Mesodermal cell (in vitro differentiated cells): ENCODE measurements at regions not wholly inside any gene's neighbourhood (a gene's known extent, or its start where the extent isn't known, plus 50 kb on each side); places are given as distances from the start of the nearest gene placed in this dataset.

Experiments used
- H3K27ac ChIP-seq: 2 replicates; pipeline ENCODE4 v1.7.0; 2013; ENCODE audit warnings: mild to moderate bottlenecking, low read depth, low read length, moderate library complexity; ENCODE audit not compliant: severe bottlenecking
- H3K36me3 ChIP-seq: 2 replicates; pipeline ENCODE4 v1.7.1; 2013; ENCODE audit warnings: mild to moderate bottlenecking, low read length, moderate library complexity; ENCODE audit not compliant: control insufficient read depth, insufficient read depth
- H3K4me1 ChIP-seq: one replicate; pipeline ENCODE4 v1.7.1; 2013; ENCODE audit warnings: mild to moderate bottlenecking, low read length; ENCODE audit not compliant: insufficient read depth, control insufficient read depth, poor library complexity, severe bottlenecking
- H3K4me3 ChIP-seq: 2 replicates; pipeline ENCODE4 v1.7.0; 2013; ENCODE audit warnings: low read length, control low read depth, mild to moderate bottlenecking; ENCODE audit not compliant: insufficient read depth, poor library complexity, severe bottlenecking; ENCODE audit errors: extremely low read depth
- H3K9me3 ChIP-seq: 2 replicates; pipeline ENCODE4 v1.7.1; 2013; ENCODE audit warnings: mild to moderate bottlenecking, low read length, moderate library complexity; ENCODE audit not compliant: control insufficient read depth
- WGBS, 2 experiments: methylation state at CpG; one replicate each; pipeline ENCODE4 v1.1.5; 2013; ENCODE audit warnings: missing lambda C conversion rate in 2 of 2; ENCODE audit not compliant: insufficient coverage in 2 of 2; 5-methylcytosine and 5-hydroxymethylcytosine counted together

DNA sequence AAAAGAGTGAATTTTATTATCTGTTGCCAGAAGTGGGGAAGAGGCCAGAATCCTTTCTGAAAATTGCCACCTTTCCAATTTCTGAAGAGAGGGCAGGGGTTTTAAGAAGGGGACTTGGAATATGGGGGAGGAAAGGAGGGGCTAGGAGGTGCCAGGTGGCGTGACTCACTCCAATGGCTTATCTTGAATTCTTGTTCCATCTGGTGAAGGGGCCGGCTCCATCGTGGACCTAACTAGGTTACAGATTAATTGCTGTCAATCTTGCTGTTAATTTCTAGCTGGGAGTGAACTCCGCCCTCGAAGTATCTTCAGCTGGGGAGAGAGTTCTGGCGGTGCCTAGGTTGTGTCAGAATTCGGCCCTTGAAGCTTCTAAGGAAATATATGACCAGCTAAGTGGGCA lies 138.7 kb downstream of the YTHDC2 start:
- 83 to 89% methylated on average over 5 to 6 of the region's 7 CpGs for WGBS, 2 experiments

DNA sequence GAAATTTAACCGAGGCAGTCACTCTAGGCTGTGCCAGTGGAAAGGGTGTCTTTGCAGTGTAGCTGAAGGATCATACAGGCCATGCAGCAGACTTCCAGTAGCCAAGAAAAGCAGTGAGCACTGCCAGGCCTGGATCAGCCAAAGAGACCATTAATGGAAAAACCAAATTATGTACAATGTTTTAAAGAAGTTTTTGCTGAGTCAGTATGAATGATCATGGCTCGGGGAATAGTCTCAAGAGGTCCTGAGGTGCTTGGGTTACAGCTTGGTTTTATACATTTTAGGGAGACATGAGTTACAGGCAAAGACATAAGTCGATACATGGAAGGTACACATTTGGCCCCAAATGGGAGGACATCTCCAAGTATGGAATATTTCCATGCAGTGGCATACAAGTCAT lies 141.3 kb downstream of the YTHDC2 start:
- WGBS, 2 experiments: 82 to 95% methylated on average over 3 of the region's 3 CpGs
- H3K36me3 ChIP-seq: no peaks in the 10 kb centered on the region

More for the DNA sequence above, 138.7 kb downstream of the YTHDC2 start:
- H3K4me1 ChIP-seq: no peaks in the 10 kb centered on the region
- H3K9me3 ChIP-seq: no peaks in the 10 kb centered on the region
- H3K4me3 ChIP-seq: no peak overlapping the region
- no peak overlapping the region for H3K27ac ChIP-seq
- H3K36me3 ChIP-seq: no peaks in the 10 kb centered on the region

GRCh38 chr5:113660206-113660605 lies 146.7 kb downstream of the YTHDC2 start:
- H3K27ac ChIP-seq: no peak overlapping the region
- H3K9me3 ChIP-seq: no peaks in the 10 kb centered on the region
- no peak overlapping the region for H3K4me3 ChIP-seq
- H3K4me1 ChIP-seq: no peaks in the 10 kb centered on the region
- H3K36me3 ChIP-seq: no peaks in the 10 kb centered on the region
- 90 to 100% methylated on average over 1 to 3 of the region's 3 CpGs for WGBS, 2 experiments

More for the DNA sequence above, 141.3 kb downstream of the YTHDC2 start:
- Histone ChIP-seq H3K9me3 (no peaks in the 10 kb centered on the region), H3K27ac (no peak overlapping the region), H3K4me3 (no peak overlapping the region), H3K4me1 (no peaks in the 10 kb centered on the region)

DNA sequence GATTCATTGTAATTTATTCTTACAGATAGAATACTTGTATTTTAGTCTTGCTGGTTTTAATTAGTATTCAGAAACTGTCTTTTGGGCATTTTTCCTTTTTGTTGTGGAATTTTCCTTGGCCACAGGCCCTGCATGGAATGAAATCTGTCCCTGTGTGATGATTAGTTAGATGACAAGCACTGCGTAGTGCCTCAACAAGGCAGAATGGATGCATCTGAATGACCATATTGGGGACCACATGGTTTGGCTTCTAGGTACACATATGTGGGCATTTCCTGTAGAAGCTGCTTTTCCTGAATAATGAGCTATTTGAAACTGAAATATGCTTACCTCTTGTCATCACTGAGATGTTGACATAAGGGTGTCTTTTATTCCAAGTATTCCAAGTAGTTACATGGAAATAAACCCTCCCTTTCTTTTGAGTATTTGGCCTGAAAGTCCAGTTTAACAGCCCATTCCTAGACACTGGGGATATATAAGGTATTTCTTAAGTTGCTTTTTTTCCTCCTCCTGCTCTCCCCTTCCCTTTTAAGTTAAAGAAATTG lies 147.3 kb downstream of the YTHDC2 start:
- Histone ChIP-seq H3K36me3 (no peaks in the 10 kb centered on the region), H3K9me3 (no peaks in the 10 kb centered on the region), H3K4me3 (no peak overlapping the region), H3K27ac (no peak overlapping the region), H3K4me1 (no peaks in the 10 kb centered on the region)
- WGBS, 2 experiments: 93 to 100% methylated on average over 1 of the region's 1 CpG

DNA sequence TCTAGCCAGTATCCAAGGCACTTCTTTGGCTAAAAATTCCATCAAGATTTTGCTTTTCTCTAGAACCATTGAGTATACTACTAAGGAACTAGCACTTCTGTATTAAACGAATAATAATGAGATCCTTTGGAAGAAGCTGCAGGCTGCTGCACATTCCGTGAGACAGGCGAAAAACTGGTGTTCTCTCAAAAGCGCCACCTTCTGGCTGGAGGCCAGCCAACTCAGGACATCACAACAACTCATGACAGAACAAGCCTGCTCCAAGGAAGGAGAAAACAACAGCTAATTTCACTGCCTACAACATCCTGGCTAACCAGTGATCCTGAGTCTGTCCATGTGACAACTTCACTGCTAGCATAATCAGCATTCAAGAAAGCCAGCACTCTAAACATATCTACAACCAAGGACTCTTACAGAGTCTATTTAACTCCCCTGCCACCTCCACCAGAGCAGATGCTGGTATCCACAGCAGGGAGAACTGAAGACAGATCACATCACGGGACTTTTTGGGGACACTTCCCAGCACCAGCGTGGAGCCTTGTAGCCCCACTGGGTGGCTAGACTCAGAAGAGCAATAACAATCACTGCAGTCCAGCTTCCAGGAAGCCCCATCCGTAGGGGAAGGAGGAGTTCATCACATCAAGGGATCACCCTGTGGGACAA lies 150.5 kb downstream of the YTHDC2 start:
- Histone ChIP-seq H3K9me3 (no peaks in the 10 kb centered on the region), H3K36me3 (no peaks in the 10 kb centered on the region), H3K4me3 (no peak overlapping the region), H3K4me1 (no peaks in the 10 kb centered on the region), H3K27ac (no peak overlapping the region)
- WGBS, 2 experiments: 72 to 76% methylated on average over 5 to 6 of the region's 7 CpGs

DNA sequence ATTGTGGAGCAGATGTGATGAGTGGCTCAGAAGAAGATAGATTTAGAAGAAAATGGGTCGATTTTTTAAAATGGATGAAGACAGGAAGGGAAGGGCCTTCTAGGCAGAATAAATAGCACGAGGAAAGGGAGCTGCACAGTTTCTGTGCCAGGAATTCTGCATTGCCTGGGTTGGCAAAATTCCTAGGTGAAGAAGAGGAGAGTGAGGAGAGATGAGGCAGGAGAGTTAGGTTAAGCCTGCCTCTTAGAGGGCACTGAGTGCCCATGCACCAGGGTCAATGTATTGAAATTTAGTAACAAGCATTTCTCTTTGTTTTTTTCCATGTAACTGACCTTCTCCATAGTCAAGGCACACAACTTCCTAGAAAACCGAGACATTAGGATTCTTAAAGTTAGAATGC lies 159.5 kb downstream of the YTHDC2 start:
- Histone ChIP-seq H3K36me3 (no peaks in the 10 kb centered on the region), H3K9me3 (peaks cover 15% of the 10 kb centered on the region), H3K27ac (no peak overlapping the region), H3K4me1 (peaks cover 3% of the 10 kb centered on the region), H3K4me3 (no peak overlapping the region)
- WGBS, 2 experiments: 78 to 87% methylated on average over 2 of the region's 3 CpGs

DNA sequence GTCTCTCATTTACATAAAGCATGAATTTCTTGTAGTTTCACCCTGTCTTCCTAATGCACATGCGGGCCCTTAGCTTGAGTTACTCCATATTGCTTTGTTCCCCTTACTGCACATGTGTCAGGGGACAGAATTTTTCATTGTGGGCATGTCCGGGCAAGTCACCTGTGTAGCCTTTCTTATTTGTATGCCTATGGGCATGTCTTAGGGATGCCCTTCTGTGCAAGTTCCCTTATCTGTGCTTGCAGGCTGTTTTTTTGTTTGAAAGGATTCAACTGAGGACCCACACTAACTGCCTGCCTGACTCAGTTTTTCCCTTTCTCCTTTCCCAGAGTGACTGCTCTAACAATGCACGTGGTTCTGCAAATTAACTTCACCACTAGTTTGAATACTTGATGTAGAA lies 161.7 kb downstream of the YTHDC2 start:
- Histone ChIP-seq H3K27ac (no peak overlapping the region), H3K4me1 (peaks cover 7% of the 10 kb centered on the region), H3K9me3 (peaks cover 15% of the 10 kb centered on the region), H3K36me3 (no peaks in the 10 kb centered on the region), H3K4me3 (no peak overlapping the region)
- WGBS, 2 experiments: 100% methylated on average over 1 of the region's 3 CpGs; no CpG with 5 or more reads in 1 of the 2 experiments

GRCh38 chr5:113678202-113678601 lies 164.7 kb downstream of the YTHDC2 start:
- Histone ChIP-seq H3K27ac (no peak overlapping the region), H3K36me3 (no peaks in the 10 kb centered on the region), H3K4me1 (peaks cover 7% of the 10 kb centered on the region), H3K4me3 (no peak overlapping the region), H3K9me3 (peaks cover 15% of the 10 kb centered on the region)
- 57% methylated on average over 1 of the region's 1 CpG; no CpG with 5 or more reads in 1 of the 2 experiments for WGBS, 2 experiments

GRCh38 chr5:113678924-113679575 lies 165.6 kb downstream of the YTHDC2 start:
- Histone ChIP-seq H3K36me3 (no peaks in the 10 kb centered on the region), H3K4me3 (no peak overlapping the region), H3K9me3 (peaks cover 7% of the 10 kb centered on the region), H3K27ac (peak overlapping the region; percentile 36), H3K4me1 (peaks cover 7% of the 10 kb centered on the region)
- 0 to 7% methylated on average over 1 to 3 of the region's 7 CpGs for WGBS, 2 experiments

- Histone ChIP-seq H3K36me3 (no peaks in the 10 kb centered on the region), H3K4me1 (peaks cover 7% of the 10 kb centered on the region), H3K4me3 (no peak overlapping the region), H3K9me3 (no peaks in the 10 kb centered on the region), H3K27ac (no peak overlapping the region)
- WGBS, 2 experiments: 52% methylated on average over 2 of the region's 2 CpGs; no CpG with 5 or more reads in 1 of the 2 experiments
These were observed 167.0 kb downstream of the YTHDC2 start for GRCh38 chr5:113680534-113680933.
